NCI-H2029 (cell line): ENCODE measurements at regions not wholly inside any gene's neighbourhood (a gene's known extent, or its start where the extent isn't known, plus 50 kb on each side); places are given as distances from the start of the nearest gene placed in this dataset.

Experiments
- DNase-seq: peaks from one replicate; lab custom pipeline; 2025; lab: John Stamatoyannopoulos, UW

GRCh38 chr9:87824216-87824875, 58.3 kb upstream of the SPATA31E1 start:
- no peak for DNase-seq

- no peak for DNase-seq
Observed at GRCh38 chr9:87824886-87825285, 57.8 kb upstream of the SPATA31E1 start.

DNA sequence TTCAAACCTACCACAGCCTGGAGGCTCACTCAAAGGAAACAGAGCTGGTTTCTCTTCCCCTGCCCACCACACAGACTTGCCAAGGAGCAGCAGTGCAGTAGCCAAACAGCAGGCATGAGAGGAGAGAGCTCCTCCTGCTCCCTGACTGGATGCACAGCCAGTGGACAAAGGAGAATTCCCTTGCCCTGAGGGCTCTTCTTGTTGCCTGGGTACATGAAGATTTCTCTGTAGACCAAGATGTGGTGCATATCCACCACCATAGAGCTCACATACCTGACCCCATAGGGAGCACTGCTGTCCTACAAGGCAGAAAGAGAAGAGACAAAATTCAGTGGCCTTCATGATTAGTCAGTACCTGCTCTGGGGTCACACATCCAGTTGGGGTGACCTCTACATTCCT, 56.3 kb upstream of the SPATA31E1 start:
- DNase-seq, result no peak

GRCh38 chr9:87827341-87827740, 55.3 kb upstream of the SPATA31E1 start:
- DNase-seq, result no peak

DNA sequence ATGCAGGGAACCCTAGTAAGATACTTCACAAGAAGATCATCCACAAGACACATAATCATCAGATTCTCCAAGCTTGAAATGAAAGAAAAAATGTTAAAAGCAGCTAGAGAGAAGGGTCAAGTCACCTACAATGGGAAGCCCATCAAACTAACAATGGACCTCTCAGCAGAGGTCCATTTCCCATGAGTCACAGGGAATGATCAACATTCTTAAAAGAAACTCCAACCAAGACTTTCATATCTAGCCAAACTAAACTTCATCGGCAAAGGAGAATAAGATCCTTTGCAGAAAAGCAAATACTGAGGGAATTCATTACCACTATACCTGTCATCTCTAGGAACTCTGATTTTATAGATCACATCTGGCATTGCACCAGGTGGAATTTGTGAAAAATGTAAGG, 52.9 kb upstream of the SPATA31E1 start:
- DNase-seq, result no peak

GRCh38 chr9:87830446-87830845, 52.2 kb upstream of the SPATA31E1 start:
- no peak for DNase-seq

DNA sequence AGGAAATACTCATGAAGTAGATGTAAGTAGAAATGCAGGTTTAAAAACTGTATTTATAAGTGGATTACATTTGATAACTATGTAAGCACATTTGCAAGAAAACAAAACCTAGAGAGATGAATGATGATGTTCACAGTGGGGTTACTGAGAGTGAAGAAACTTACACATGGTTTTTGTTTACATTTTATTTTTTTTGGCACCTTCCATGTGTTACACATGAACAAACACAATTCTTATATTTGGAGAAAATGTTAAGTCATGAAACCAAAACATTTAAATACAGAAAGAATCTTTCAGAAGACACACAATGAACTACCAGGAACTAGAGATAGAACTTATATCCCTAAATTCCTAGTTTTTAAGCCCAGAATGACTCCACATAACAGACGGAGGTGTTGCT, 51.5 kb upstream of the SPATA31E1 start:
- no peak for DNase-seq
